HG03565 (cell line): ENCODE measurements at regions not wholly inside any gene's neighbourhood (a gene's known extent, or its start where the extent isn't known, plus 50 kb on each side); places are given as distances from the start of the nearest gene placed in this dataset.

ENCODE experiments used
- ATAC-seq: cut with Tn5 transposase; IDR thresholded peaks from one replicate; pipeline ENCODE4 v1.9.1; 2021; ENCODE audit warnings: mild to moderate bottlenecking, moderate library complexity; ENCODE audit not compliant: unreplicated experiment

DNA sequence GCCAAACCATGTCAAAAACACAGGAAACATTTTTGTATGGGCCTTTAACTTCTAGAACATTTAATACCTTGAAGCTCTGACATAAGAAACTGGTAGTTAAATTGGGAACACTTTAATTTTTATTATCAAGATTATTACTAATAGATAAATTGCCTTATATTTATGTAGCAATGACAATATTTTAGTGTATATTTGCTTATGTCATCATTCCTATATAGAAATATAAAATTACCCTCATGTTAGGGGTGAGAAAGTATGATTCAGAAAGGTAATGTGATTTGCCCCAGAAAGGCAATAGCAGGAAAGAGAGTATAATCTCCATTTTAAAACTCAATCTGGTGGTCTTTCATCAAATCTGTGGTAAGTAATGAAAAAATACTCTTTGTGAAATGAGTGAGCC lies 147.4 kb downstream of the IL15 start:
- ATAC-seq: no peak

DNA sequence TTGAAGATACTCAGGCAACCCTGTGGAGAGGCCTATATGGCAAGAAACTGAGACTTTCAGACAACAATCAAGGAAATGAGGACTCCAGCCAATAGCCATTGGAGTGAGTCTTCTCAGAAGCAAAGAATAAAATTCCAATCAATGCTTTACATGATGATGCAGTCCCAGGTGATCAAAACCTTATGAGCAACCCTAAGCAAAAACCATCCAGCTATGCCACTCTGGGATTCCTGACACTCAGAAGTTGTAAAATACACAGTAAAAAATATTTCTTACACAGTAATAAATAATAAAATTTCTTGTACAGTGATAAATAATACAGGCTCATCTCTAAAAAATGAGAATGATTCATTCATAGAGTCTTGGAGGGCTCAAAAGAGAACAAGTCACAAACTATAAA lies 150.6 kb downstream of the IL15 start:
- ATAC-seq: no peak

DNA sequence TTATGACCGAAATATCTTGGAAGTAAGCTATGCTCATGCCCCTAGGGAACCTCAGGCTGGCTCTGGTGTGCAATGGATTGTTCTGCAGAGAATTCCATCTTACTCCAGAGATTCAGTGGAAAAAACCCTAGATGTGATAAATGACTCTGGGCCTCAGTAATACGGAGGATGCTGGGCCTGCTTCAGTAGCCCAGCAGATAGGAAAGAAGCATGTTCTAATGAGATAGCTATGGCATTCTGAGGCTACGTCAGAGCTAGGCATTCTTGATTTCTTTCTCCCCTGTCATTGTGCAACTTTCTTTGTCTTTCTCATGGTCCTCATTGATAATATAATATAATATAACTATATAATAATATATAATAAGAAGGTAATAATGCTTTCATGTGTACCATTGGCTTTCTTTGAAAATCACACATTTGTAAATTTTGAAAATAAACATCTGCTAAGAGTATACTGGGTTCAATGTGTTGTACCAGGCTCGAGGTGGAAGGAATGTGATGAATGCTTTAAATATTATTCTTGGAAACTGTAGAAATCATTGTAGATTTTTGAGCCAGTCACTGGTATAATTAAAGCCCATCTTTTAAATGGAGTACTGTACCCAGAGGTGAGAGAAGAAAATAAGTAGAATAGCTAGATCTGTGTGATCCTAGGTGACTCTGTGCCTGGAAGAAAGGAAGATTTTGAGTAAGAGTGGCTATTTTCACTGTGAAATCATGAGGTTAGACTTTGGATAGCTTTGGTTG lies 152.0 kb downstream of the IL15 start:
- no peak for ATAC-seq

DNA sequence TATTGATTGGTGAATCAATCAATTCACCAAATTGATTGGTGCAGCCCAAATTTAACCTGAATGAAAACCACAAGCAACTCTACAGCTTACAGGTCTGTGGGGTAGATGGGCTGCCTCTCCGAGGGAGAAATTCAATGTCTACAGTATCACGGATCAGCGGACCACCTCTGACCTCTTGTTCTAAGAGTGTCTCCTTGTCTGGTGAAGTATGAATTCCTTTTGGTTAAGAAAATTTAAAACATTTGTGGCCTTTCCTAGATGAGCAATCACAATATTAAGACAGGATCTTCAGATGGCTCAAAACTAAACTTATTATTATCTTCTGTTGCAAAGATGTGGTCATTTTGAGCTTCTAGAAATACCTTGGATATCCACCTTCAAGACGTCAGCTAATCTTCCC lies 153.3 kb downstream of the IL15 start:
- ATAC-seq: no peak

DNA sequence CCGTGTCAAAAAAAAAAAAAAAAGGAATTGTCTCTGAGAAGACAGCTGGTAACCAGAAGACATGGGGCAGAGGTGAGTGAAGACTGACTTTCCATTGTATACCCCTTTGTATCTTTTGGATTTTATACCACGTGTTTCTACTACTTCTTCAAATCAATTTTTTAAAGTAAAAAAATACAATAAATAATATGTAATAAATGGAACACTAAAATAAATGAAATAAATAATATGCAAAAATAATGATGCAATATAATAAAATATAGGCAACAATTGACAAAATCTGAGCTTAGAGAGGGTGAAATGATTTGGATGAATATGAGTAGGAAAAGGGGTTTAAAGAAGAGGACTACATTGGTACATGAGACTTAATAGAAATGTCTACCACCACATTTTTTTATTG lies 155.8 kb downstream of the IL15 start:
- no peak for ATAC-seq

DNA sequence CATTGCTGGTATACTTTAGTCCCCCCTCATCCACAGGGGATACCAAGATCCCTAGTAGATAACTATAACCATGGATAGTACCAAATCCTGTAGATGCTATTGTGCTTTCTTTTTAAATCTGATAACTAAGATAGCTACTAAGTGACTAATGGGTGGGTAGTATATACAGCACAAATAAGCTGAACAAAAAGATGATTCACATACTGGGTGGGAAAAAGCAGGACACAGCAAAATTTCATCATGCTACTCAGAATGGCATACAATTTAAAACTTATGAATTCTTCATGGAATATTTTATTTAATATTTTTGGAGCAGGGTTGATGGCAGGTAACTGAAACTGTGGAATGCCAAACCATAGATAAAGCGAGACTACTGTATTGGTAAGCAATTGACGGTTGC lies 161.6 kb downstream of the IL15 start:
- no peak for ATAC-seq

DNA sequence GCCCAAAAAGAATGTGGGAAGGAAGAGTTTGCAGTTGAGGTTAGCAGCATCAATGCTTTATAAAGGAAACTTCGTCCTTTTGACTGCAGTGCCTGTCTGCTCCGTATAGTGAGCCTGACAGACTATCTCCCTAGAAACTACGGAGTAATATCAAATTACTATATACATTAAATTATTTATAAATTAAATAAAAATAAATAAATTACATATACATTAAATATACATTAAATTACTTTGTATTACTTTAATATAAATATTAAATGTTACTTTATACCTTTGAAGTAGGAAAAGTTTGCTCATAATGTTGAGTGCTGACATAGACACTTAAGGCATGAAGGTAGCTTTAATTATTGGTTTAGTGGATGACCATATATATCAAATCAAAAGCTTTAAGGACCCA lies 165.2 kb downstream of the IL15 start:
- ATAC-seq: no peak

DNA sequence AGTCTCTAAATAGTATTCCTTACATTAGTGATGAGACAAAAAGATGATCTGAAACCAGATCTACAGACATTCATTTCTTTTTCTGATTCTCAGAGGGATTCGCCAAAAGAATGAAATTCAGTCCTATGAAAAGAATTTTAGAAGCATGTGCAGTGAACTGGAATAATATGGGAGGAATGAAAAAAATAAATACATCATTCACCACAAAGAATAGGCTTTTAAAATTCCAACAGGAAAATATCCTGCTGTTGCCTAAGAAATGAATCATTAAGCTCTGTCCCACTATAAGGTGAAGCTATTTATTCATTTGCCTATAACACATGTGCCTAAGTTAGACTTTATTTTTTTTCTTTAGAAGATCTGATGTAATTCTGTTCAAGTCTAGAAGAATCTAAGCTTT lies 165.9 kb downstream of the IL15 start:
- no peak for ATAC-seq

DNA sequence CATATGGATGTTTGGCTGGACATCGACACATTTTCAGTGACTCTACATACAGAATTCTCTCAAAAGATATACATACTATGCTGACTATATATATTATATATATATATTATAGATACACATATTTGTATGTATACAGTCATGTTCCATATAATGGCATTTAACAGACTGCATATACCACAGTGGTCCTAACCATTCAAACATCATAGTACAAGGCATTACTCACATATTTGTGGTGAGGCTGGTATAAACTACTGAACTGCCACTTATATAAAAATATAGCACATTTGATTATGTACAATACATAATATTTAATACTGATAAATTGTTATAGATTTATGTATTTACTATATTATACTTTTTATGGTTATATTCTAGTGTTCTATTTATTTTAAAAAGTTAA lies 168.5 kb downstream of the IL15 start:
- no peak for ATAC-seq

DNA sequence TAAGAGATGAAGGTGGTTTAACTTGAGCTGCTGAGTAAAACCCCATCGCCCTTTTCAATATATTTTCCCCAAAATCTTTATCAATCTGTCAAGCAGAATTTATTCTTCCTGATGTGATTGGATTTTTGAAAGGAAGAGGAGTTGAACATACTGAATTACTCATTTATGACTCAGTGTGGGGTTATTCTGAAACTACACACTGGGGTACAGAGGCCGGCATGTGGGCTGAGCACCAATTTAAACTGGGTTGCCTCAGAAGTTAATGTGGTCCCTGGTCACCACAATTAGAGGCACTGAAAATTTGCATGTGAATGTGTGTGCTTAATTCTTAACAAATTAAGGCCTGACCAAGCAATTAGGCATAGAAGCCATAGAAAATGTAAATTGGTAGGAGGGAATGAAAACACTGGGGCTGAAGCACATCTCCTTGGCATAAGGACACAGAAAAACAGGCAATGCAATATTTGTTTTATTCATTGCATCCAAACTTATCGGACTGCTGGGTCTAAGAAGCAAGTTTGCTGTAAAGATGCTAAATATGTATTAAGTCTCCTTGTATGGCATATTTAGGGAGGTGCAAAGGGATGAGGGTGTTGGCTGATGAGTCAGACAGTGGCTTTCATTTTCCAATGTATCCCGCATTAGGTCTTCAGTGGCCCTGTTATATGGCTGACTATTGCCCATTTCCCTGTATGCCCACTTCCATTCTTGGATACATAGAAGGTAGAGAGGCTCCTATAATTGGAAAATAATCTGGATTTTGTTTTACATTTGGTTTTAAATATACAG lies 170.9 kb downstream of the IL15 start:
- peak; percentile 43 for ATAC-seq

DNA sequence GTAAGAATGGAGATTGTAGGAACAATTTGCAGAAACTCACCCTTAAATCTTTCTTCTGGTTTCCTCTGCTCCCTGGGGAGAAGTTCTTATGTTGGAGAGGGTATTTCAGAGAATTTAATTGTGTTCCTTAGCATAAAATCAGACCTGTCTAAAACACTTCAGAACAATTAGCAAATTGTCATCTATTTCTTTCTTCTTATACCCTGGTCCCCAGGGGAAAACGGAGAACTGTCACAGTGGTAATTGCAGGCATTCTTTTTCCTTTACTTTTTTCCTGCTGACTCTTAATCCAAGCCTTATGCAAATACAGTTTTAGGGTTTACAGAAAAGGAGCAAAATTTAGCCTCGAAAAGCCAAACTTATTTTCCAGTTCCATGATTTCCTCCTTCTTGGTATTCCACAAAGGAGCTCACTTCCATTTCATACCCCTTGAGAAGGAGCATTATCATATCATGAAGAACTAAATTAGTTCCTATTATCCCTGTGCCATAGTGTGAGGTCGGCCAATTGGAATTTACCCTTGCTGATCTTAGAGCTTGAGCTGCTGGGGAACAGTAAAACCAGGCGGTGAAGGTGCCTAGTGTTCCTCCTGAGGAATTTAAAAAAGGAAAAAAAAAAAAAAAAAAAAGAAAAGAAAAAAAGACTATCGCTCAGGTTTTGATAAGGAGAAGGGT lies 173.8 kb downstream of the IL15 start:
- ATAC-seq: no peak

DNA sequence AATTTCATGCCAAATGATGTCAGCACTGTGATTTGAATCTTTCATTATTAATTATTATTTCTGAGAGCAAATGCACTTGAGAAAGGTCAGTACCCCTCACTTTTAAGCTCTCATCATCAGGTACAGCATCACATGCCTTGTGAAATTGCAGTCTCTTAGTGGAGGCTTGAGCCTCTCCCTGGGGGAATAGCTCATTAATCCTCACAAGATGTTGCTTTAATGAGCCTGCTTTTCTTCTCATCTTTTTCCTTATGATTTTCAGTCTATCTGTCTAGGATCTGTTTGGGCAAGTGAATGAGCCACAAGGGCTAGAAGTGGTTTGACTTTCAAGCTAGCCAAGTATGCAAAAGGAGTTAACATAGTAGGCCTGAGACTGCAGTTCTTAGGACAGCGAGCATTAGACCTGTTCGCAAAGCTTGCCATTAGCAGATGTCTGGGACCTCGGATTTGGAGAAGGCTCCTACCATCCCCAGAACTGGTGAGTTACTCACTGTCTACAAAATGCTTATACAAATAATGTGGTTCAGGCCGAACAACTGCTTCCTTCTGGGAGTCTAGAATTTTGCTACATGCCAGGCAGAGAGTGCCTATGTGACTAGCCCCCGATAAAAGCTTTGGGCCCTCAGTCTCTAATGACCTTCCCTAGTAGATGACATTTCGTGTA lies 174.5 kb downstream of the IL15 start:
- no peak for ATAC-seq

DNA sequence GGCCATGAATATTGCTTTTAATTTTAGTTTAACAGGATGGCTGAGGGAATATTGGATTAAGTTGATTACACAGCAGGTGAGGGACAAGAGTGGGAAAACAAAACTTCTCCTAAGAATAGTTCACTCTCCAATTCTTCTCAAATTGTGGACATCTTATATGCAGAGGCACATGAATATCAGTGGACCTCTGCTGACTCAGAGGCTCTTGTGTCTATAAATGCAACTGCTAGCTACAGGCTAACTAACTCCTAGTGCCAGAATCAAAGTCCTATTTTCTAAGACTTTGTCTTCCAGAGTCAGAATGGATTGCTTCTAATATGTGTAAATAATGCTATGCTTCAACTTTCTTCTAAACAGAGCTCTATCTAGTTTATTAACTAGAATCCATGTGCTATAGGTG lies 175.8 kb downstream of the IL15 start:
- ATAC-seq: no peak

DNA sequence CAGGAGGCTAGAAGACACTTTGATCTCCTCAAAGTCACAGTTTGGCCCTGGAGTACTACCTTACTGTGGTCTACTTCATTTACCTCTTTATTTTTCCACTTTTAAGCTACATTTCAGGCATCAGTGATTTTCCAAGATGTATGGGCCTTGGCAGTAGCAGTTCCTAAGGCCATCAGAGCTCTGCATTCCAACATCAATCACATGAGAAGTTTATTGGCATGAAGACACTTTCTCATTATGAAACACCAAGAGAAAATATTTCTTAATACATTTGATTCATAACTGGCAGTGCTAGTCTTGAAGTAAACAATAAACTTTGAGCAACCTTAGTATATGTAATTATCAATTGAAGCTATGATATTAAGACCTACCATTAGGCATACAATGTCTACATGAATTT lies 178.1 kb downstream of the IL15 start:
- no peak for ATAC-seq

DNA sequence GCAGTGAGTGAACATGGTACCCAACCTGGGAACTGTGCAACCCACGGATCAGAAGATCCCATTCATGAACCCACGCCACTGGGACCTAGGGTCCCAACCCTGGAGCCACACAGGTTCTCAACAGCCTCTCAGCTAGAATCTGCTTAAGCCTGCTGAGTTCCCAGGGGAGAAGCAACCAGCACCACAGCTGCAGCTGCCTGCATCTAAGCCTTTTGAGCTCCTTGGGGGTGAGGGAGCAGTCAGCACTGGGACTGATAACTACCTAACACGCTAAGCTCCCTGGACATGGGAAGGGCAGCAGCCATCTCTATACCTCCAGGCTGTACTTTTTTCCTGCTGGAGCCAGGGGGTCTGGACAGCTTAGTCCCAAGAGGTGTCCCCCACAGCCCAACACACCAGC lies 179.3 kb downstream of the IL15 start:
- ATAC-seq: no peak

DNA sequence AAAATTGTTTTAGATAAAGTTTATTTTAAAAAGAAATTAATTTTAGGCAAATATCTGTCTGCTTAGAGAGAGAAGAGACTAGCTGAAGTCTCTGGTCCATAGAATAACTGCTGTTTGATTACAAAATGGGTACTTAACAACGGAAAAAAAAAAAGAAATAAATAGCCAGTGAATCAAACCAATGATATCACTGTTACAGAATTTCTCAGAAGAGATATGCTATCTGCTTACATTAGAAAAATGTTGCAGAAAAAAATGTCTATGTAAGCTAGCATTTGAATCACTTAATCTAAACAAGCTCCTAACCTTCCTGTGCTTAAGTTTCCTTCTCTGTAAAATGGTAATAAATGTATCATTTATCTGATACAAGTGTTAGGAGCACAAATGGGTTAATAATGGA lies 189.9 kb downstream of the IL15 start:
- ATAC-seq: no peak

DNA sequence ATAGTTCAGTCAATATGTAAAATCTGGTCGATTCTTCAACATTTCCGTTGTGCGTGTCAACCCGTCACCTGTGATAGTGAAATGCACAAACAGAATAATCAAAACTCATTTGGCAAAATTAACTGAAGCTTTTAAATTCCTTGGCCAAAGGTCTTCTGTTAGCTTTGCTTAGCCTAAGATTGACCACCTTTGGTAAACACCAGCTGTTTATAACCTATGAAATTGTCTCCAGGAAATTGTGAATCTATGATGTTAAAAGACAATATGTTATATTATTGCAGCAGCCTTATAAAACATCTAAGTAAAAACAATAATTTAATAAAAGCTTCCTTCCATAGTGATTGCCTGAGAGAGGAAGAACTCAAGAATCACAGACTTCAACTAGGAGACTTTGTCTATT lies 196.8 kb downstream of the IL15 start:
- ATAC-seq: no peak

DNA sequence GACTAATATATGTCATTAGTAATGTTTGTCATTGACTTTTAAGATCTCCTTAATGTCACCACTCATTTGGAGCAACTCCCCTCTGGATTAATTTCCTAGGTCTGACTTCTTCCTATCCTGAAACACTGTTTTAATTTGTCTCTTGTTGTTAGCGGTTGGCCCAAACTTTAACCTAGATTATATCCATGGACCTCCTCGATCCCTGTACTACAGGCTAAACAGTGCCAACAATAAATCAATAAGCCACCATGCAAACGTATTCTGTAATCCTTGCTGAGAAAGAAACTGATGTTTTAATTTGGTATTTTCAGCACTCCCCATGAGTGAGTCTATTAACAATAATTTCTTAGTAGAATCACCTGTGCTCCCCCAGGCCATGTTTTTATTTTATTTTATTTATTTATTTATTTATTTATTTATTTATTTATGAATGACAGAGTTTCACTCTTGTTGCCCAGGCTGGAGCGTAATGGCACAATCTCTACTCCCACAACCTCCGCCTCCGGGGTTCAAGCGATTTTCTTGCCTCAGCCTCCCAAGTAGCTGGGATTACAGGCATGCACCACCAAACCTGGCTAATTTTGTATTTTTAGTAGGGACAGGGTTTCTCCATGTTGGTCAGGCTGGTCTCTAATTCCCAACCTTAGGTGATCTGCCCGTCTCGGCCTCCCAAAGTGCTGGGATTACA lies 204.1 kb downstream of the IL15 start:
- no peak for ATAC-seq

DNA sequence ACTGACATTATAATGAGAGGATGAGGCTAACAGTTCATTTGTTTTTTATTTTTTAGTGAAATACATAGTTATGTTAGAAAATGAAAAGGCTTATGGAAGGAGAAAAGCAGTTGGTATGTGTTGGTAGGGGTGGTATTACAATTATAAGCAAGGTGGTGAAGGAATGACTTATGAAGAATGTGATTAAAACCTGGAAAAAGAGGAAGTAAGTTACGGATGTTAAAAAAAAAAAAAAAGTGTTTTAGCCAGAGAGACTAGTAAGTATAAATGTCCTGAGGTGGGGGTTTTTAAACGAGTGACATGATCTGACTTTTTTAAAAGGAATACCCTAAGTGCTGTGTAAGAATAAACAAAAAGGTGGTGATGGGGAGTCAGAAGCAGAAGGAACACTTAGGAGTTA lies 206.8 kb downstream of the IL15 start:
- ATAC-seq: no peak

DNA sequence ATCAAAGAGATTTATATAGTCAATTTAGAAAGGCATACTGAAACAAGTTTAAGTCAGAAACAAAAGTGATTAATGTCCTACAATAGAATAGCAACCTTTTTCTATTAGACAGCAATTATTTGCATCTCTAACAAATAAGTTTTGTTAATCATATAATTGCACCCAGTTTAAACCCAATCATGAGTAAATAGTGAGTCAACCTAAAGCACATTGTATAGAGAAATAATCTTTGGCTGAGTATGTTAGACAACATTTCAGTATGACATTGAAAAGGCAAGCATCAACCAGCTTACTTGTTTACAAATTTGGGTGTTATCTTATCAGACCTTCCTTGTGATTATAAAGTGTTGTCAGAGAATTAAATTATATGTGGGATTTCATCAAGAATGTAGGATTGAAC lies 209.5 kb downstream of the IL15 start:
- no peak for ATAC-seq

DNA sequence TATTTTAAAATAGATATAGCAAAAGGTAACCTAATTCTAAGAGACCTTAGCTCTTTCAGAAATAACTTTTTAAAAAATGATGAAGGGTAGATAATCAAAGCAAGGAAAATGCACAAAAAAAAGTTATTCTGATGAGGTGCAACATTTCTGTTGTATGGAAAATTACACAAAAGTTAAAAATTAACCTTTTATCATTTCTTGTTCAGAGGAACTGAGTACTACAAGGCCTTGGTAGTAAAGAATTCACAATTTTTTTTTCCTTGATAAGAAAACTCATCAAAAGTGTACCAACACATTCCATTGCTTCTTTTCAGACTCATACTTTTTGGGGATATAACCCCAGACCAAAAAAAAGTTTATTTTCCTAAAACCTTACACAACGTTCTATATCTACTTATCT lies 213.0 kb downstream of the IL15 start:
- no peak for ATAC-seq
